H1 (cell line): ENCODE measurements at regions not wholly inside any gene's neighbourhood (a gene's known extent, or its start where the extent isn't known, plus 50 kb on each side); places are given as distances from the start of the nearest gene placed in this dataset.

Source experiments
- CTCF ChIA-PET: fragments of 300-600 bp; sonication (Branson Sonifier 250); formaldehyde crosslinking; loops from one replicate; lab custom pipeline; 2021; ENCODE audit not compliant: partially characterized antibody; lab: Charles Lee
- POLR2A ChIA-PET: fragments of 300-600 bp; sonication (Branson Sonifier 250); formaldehyde crosslinking; loops from one replicate; lab custom pipeline; 2021; ENCODE audit warnings: inconsistent platforms; ENCODE audit not compliant: partially characterized antibody; lab: Charles Lee
- DNase-seq, 2 experiments: peaks; one replicate each; pipeline versions ENCODE4 v3.0.0 to v3.0.0-alpha.2; 2010 to 2022; ENCODE audit warnings: low spot score in 2 of 2, low read depth in 1 of 2, mixed read lengths in 1 of 2
- FAIRE-seq: peaks from 2 replicates; lab custom pipeline; 2011; peaks lifted over from hg19 to GRCh38; lab: Jason Lieb, UNC
- H2AFZ ChIP-seq: 2 replicates; pipeline ENCODE4 v1.8.1; 2012; ENCODE audit warnings: low read length, inconsistent platforms
- H2AK5ac ChIP-seq: 2 replicates; pipeline ENCODE4 v1.6.1; 2013; ENCODE audit warnings: low read depth, low read length
- H2BK120ac ChIP-seq: replicated peaks from 2 replicates; pipeline ENCODE3; 2013; ENCODE audit warnings: low read depth, low read length, inconsistent platforms
- H2BK12ac ChIP-seq: 2 replicates; pipeline ENCODE4 v1.6.1; 2013; ENCODE audit warnings: low read depth, low read length
- H2BK15ac ChIP-seq: 2 replicates; pipeline ENCODE4 v1.6.1; 2013; ENCODE audit warnings: low read length
- H2BK20ac ChIP-seq: 2 replicates; pipeline ENCODE4 v1.6.1; 2013; ENCODE audit warnings: low read length
- H2BK5ac ChIP-seq: 2 replicates; pipeline ENCODE4 v1.6.1; 2013; ENCODE audit warnings: low read depth, low read length
- H3K14ac ChIP-seq: 2 replicates; pipeline ENCODE4 v1.6.1; 2013; ENCODE audit warnings: inconsistent platforms; ENCODE audit not compliant: insufficient read length
- H3K18ac ChIP-seq: 2 replicates; pipeline ENCODE4 v1.6.1; 2013; ENCODE audit warnings: low read length; ENCODE audit errors: extremely low read depth
- H3K23ac ChIP-seq: 2 replicates; pipeline ENCODE4 v1.6.1; 2013; ENCODE audit warnings: inconsistent platforms; ENCODE audit not compliant: insufficient read length
- H3K23me2 ChIP-seq: 2 replicates; pipeline ENCODE4 v1.6.1; 2013; ENCODE audit warnings: low read depth, low read length
- H3K27ac ChIP-seq: 2 replicates; pipeline ENCODE4 v1.6.1; 2011; ENCODE audit warnings: low read depth, low read length, inconsistent platforms
- H3K27me3 ChIP-seq, 4 experiments: replicated peaks in 1 of 4; 1 replicate in 1 of 4; 2 replicates in 3 of 4; pipeline versions ENCODE4 v1.6.1 to v1.8.1; 2011 to 2013; ENCODE audit warnings: low read length in 3 of 4, mild to moderate bottlenecking in 3 of 4, inconsistent platforms in 2 of 4, mixed read lengths in 2 of 4, moderate library complexity in 1 of 4; ENCODE audit not compliant: control insufficient read depth in 3 of 4, insufficient read depth in 3 of 4; ENCODE audit errors: extremely low read depth in 1 of 4
- H3K36me3 ChIP-seq, 4 experiments: 2 replicates each; pipeline versions ENCODE4 v1.6.1 to v1.8.1; 2011 to 2013; ENCODE audit warnings: mild to moderate bottlenecking in 4 of 4, low read length in 3 of 4, moderate library complexity in 2 of 4, control low read depth in 1 of 4, inconsistent platforms in 1 of 4; ENCODE audit not compliant: insufficient read depth in 4 of 4, control insufficient read depth in 2 of 4
- H3K4ac ChIP-seq: replicated peaks from 2 replicates; pipeline ENCODE3; 2013; ENCODE audit warnings: low read length, low read depth, mixed read lengths, inconsistent platforms; ENCODE audit not compliant: insufficient read length
- H3K4me1 ChIP-seq, 4 experiments: replicated peaks in 1 of 4; 1 replicate in 1 of 4; 2 replicates in 3 of 4; pipeline versions ENCODE4 v1.6.1 to v1.8.1; 2011 to 2013; ENCODE audit warnings: low read length in 3 of 4, inconsistent platforms in 2 of 4, mixed read lengths in 1 of 4; ENCODE audit not compliant: insufficient read depth in 4 of 4, control insufficient read depth in 3 of 4
- H3K4me2 ChIP-seq, 2 experiments: 2 replicates each; pipeline versions ENCODE4 v1.6.1 to v1.8.1; 2011 to 2013; ENCODE audit warnings: low read depth in 2 of 2, low read length in 2 of 2, control low read depth in 1 of 2, inconsistent platforms in 1 of 2, mild to moderate bottlenecking in 1 of 2; ENCODE audit not compliant: insufficient read depth in 1 of 2
- H3K4me3 ChIP-seq, 4 experiments: fragments of 200-600, 300-600 bp in 1 of 4; sonication (generic), shearing (Covaris generic), sonication (Bioruptor Twin) in 1 of 4; 2 replicates each; pipeline versions ENCODE4 v1.5.1 to v1.8.1; 2011 to 2016; ENCODE audit warnings: low read length in 4 of 4, low read depth in 3 of 4, control low read depth in 2 of 4, inconsistent platforms in 2 of 4, mild to moderate bottlenecking in 2 of 4, mixed read lengths in 1 of 4, moderate library complexity in 1 of 4; ENCODE audit not compliant: insufficient read depth in 2 of 4; ENCODE audit errors: extremely low read depth in 1 of 4
- H3K56ac ChIP-seq: replicated peaks from 2 replicates; pipeline ENCODE3; 2013; ENCODE audit warnings: low read depth, mild to moderate bottlenecking, mixed read lengths, low read length, inconsistent platforms; ENCODE audit not compliant: insufficient read length
- H3K79me1 ChIP-seq: 2 replicates; pipeline ENCODE4 v1.6.1; 2013; ENCODE audit warnings: low read depth, low read length, control low read depth
- H3K79me2 ChIP-seq, 2 experiments: 2 replicates each; pipeline versions ENCODE4 v1.6.1 to v1.8.1; 2012 to 2013; ENCODE audit warnings: low read length in 2 of 2, mild to moderate bottlenecking in 2 of 2, inconsistent platforms in 1 of 2; ENCODE audit not compliant: insufficient read depth in 2 of 2, control insufficient read depth in 1 of 2
- H3K9ac ChIP-seq, 4 experiments: replicated peaks in 1 of 4; 1 replicate in 1 of 4; 2 replicates in 3 of 4; pipeline versions ENCODE4 v1.6.1 to v1.8.1; 2011 to 2013; ENCODE audit warnings: low read depth in 3 of 4, low read length in 3 of 4, control low read depth in 2 of 4, mild to moderate bottlenecking in 2 of 4, moderate library complexity in 2 of 4, inconsistent platforms in 1 of 4; ENCODE audit errors: extremely low read depth in 1 of 4
- H3K9me3 ChIP-seq, 2 experiments: 2 replicates each; pipeline versions ENCODE4 v1.6.1 to v1.8.1; 2012 to 2013; ENCODE audit warnings: mild to moderate bottlenecking in 2 of 2, moderate library complexity in 2 of 2, control low read depth in 1 of 2, inconsistent platforms in 1 of 2, low read depth in 1 of 2, low read length in 1 of 2, mixed read lengths in 1 of 2; ENCODE audit not compliant: insufficient read depth in 2 of 2
- H4K20me1 ChIP-seq, 2 experiments: replicated peaks in 1 of 2; 2 replicates each; pipeline versions ENCODE3 to v1.8.1; 2011 to 2013; ENCODE audit warnings: inconsistent platforms in 2 of 2, low read length in 2 of 2, mild to moderate bottlenecking in 1 of 2; ENCODE audit not compliant: insufficient read depth in 2 of 2, control insufficient read depth in 1 of 2
- H4K5ac ChIP-seq: 2 replicates; pipeline ENCODE4 v1.6.1; 2013; ENCODE audit warnings: low read length, low read depth, mixed read lengths, inconsistent platforms; ENCODE audit not compliant: insufficient read length
- H4K8ac ChIP-seq: 2 replicates; pipeline ENCODE4 v1.8.0; 2013; ENCODE audit warnings: mild to moderate bottlenecking, moderate library complexity, low read length, inconsistent platforms; ENCODE audit not compliant: insufficient read depth; ENCODE audit errors: extremely low read depth
- H4K91ac ChIP-seq: replicated peaks from 2 replicates; pipeline ENCODE3; 2013; ENCODE audit warnings: low read length, mixed read lengths, inconsistent platforms; ENCODE audit not compliant: insufficient read length
- CEBPB ChIP-seq: IDR thresholded peaks from 2 replicates; pipeline ENCODE4 v1.6.1; 2012; ENCODE audit warnings: low read depth, low read length
- CHD2 ChIP-seq: IDR thresholded peaks from 2 replicates; pipeline ENCODE4 v1.6.1; 2012; ENCODE audit warnings: low read length, improper control_type of control experiment
- EP300 ChIP-seq, 2 experiments: IDR thresholded peaks; 1 replicate in 1 of 2; 2 replicates in 1 of 2; pipeline ENCODE4 v1.6.1; 2011 to 2012; ENCODE audit warnings: low read depth in 2 of 2, low read length in 2 of 2, mild to moderate bottlenecking in 2 of 2, borderline replicate concordance in 1 of 2, inconsistent platforms in 1 of 2, moderate library complexity in 1 of 2
- MAFK ChIP-seq: IDR thresholded peaks from 2 replicates; pipeline ENCODE4 v1.6.1; 2012; ENCODE audit warnings: low read depth, mild to moderate bottlenecking, improper control_type of control experiment, low read length
- RBBP5 ChIP-seq: IDR thresholded peaks from 2 replicates; pipeline ENCODE4 v1.7.1; 2012; ENCODE audit warnings: low read depth, mild to moderate bottlenecking, inconsistent platforms, low read length, moderate library complexity, borderline replicate concordance
- RFX5 ChIP-seq: IDR thresholded peaks from 2 replicates; pipeline ENCODE4 v1.6.1; 2011; ENCODE audit warnings: low read depth, low read length, improper control_type of control experiment, borderline replicate concordance
- RNF2 ChIP-seq: fragments of 200-900, 300-1000 bp; sonication (generic); IDR thresholded peaks from 2 replicates; pipeline ENCODE4 v1.7.1; 2016; ENCODE audit warnings: borderline replicate concordance, low read depth, mild to moderate bottlenecking, antibody characterized with exemption, low read length; ENCODE audit not compliant: poor library complexity, severe bottlenecking; ENCODE audit errors: missing control alignments
- SAP30 ChIP-seq: fragments of 300-600 bp; sonication (generic); IDR thresholded peaks from 2 replicates; pipeline ENCODE4 v1.7.1; 2012; ENCODE audit warnings: low read length, moderate library complexity, mild to moderate bottlenecking, inconsistent platforms; ENCODE audit not compliant: insufficient read depth, insufficient replicate concordance
- SP2 ChIP-seq: IDR thresholded peaks from 2 replicates; pipeline ENCODE4 v1.6.1; 2012; ENCODE audit warnings: mild to moderate bottlenecking, low read length, inconsistent platforms
- SUZ12 ChIP-seq: fragments of 200-600 bp; sonication (generic); IDR thresholded peaks from 2 replicates; pipeline ENCODE4 v1.6.1; 2012; ENCODE audit warnings: mild to moderate bottlenecking, inconsistent platforms, low read length, moderate library complexity, mixed read lengths
- TAF1 ChIP-seq: IDR thresholded peaks from 2 replicates; pipeline ENCODE4 v1.6.1; 2011; ENCODE audit warnings: mild to moderate bottlenecking, low read depth, low read length
- WGBS, 2 experiments: shearing (Covaris generic) in 1 of 2; methylation state at CpG; one replicate each; pipeline versions ENCODE4 v1.1.6 to v1.1.7; 2013 to 2015; ENCODE audit warnings: low lambda C conversion rate in 2 of 2, mixed read lengths in 2 of 2, inconsistent platforms in 1 of 2, low coverage in 1 of 2, missing lambda C conversion rate in 1 of 2; ENCODE audit not compliant: insufficient replicate concordance in 2 of 2, insufficient coverage in 1 of 2, insufficient read length in 1 of 2; ENCODE audit errors: extremely low coverage in 1 of 2, missing lambda C conversion rate in 1 of 2; 5-methylcytosine and 5-hydroxymethylcytosine counted together
- TF ChIP-seq, protein P1 (sequence below), 3 experiments: IDR thresholded peaks; 1 replicate in 2 of 3; 2 replicates in 1 of 3; pipeline versions ENCODE4 v1.5.1 to v1.6.1; 2011; ENCODE audit warnings: low read length in 3 of 3, mild to moderate bottlenecking in 3 of 3, inconsistent platforms in 2 of 3, low read depth in 1 of 3, moderate library complexity in 1 of 3; ENCODE audit not compliant: insufficient read depth in 1 of 3; ENCODE audit errors: control extremely low read depth in 1 of 3

DNA sequence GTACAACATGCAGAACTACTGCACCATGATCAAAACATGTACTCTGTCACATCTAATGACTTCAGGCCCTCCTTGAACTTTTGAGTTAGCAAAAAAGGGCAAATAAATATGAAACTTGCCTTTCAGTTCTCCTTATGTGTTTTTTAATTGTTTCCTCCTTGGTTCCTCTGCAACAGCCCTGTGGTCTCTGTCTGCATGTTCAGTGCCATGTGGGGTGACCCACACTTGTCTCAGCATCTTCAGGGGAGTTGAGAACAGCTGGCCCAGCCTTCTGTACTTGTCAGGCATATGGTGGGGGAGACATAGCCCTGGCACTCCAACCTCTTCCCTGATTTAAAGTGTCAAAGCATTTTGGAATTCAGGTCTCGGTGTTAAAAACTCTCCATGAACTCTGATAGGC lies 188.0 kb upstream of the PGRMC2 start:
- Histone ChIP-seq H2BK120ac (no peak overlapping the region), H3K4ac (no peak overlapping the region), H2BK5ac (no peak overlapping the region), H3K4me1 (no peaks in the 10 kb centered on the region), H3K14ac (no peak overlapping the region), H3K9me3 (no peaks in the 10 kb centered on the region), H2BK20ac (no peak overlapping the region), H3K27ac (no peak overlapping the region), H2AK5ac (no peak overlapping the region), H3K23ac (no peak overlapping the region), H3K4me3 (no peak overlapping the region), H3K79me1 (no peaks in the 10 kb centered on the region), H3K79me2 (no peaks in the 10 kb centered on the region), H4K20me1 (no peaks in the 10 kb centered on the region), H3K4me2 (no peak overlapping the region), H2AFZ (no peak overlapping the region), H3K27me3 (no peaks in the 10 kb centered on the region), H3K9ac (no peak overlapping the region), H2BK15ac (no peak overlapping the region), H4K91ac (no peak overlapping the region), H4K5ac (no peak overlapping the region), H3K56ac (no peak overlapping the region), H3K36me3 (no peaks in the 10 kb centered on the region), H3K18ac (no peak overlapping the region), H3K23me2 (no peaks in the 10 kb centered on the region), H2BK12ac (no peak overlapping the region), H4K8ac (no peak overlapping the region)
- FAIRE-seq (no peak), DNase-seq (no peak)
- ChIA-PET POLR2A (interaction anchor here (0.7 kb wide), 1 partner anchor 29 kb away, joined by 3 read pairs; no protein-coding TSS in a partner anchor), CTCF (interaction anchor here (1.3 kb wide), 1 partner anchor 16 kb away, joined by 3 read pairs; no protein-coding TSS in a partner anchor)
- WGBS, 2 experiments = 100% methylated on average over 1 of the region's 1 CpG; no CpG with 5 or more reads in 1 of the 2 experiments
- TF ChIP-seq EP300 (IDR thresholded peaks at IDR 0.05; ENCODE audit: borderline replicate concordance in 1 of 2, low read depth in 2 of 2, low read length in 2 of 2) = no peak
- TF ChIP-seq RBBP5 = no peak
- TF ChIP-seq RFX5 = no peak
- TF ChIP-seq MAFK = no peak
- no peak for TF ChIP-seq SAP30
- TF ChIP-seq TAF1 = no peak
- TF ChIP-seq SP2 = no peak
- TF ChIP-seq CEBPB = no peak
- TF ChIP-seq CHD2 = no peak
- no peak for TF ChIP-seq SUZ12
- TF ChIP-seq, protein P1, sequence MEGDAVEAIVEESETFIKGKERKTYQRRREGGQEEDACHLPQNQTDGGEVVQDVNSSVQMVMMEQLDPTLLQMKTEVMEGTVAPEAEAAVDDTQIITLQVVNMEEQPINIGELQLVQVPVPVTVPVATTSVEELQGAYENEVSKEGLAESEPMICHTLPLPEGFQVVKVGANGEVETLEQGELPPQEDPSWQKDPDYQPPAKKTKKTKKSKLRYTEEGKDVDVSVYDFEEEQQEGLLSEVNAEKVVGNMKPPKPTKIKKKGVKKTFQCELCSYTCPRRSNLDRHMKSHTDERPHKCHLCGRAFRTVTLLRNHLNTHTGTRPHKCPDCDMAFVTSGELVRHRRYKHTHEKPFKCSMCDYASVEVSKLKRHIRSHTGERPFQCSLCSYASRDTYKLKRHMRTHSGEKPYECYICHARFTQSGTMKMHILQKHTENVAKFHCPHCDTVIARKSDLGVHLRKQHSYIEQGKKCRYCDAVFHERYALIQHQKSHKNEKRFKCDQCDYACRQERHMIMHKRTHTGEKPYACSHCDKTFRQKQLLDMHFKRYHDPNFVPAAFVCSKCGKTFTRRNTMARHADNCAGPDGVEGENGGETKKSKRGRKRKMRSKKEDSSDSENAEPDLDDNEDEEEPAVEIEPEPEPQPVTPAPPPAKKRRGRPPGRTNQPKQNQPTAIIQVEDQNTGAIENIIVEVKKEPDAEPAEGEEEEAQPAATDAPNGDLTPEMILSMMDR (IDR thresholded peaks at IDR 0.05; ENCODE audit: control extremely low read depth in 1 of 3, insufficient read depth in 1 of 3, low read depth in 1 of 3, low read length in 3 of 3) = no peak
- TF ChIP-seq RNF2 = no peak
